T-helper 1 cell (primary cell): ENCODE measurements at regions not wholly inside any gene's neighbourhood (a gene's known extent, or its start where the extent isn't known, plus 50 kb on each side); places are given as distances from the start of the nearest gene placed in this dataset.

Experiments used
- DNase-seq, 5 donors: peaks; one replicate each; pipeline ENCODE4 v3.0.0-alpha.2; 2012 to 2020

DNA sequence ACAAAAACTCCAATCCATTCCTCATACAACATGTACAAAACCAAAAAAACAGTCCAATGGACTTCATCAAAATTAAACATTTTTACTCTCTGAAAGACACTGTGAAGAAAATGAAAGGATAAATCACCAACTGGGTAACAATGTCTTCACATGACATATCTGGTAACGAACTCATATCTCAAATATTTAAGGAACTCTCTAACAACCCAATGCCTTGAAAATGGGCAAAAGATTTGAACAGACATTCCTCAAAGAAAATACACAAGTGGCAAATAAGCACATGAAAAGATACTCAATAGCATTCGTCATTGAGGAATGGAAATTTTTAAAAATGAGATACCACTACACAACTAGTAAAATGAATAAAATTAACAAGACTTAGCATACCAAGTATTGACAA, 198.7 kb upstream of the RASSF8 start:
- DNase-seq = no peak

DNA sequence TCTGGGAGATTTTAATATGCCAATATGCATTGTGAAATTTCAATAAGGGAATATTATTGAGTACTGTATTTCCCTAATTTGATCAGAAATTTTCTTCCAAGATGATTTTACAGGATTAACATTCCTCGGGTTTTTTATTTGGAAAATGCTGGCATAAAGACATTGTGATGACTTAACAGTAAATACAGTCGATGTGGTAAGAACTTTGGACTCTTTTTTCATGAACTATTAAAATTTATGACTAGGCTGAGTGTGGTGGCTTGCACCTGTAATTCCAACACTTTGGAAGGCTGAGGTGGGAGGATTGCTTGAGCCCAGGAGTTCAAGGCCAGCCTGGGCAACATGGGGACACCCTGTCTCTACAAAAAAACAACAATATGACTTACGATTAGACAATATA, 197.1 kb upstream of the RASSF8 start:
- no peak for DNase-seq

- DNase-seq = no peak
These were observed 194.1 kb upstream of the RASSF8 start for GRCh38 chr12:25764409-25764808.

DNA sequence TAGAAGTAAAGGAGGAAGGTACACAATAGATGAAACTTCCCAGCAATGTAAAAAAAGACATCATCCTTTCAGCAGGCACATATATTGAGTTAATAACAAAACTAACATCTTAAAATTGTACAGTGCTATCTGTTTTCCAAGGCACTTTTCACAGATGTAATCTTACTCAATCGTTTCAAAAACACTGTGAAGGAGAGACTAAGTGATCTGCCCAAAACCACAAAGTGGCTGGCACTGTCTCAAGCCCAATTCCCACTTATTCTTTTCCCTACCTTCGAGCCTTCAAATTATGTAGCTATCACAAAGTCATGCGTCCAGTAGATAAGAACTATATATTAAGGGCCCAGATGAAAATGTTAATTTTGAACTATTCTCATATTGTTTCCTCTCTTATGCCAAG, 193.6 kb upstream of the RASSF8 start:
- DNase-seq = no peak

GRCh38 chr12:25767606-25768005, 190.9 kb upstream of the RASSF8 start:
- DNase-seq = no peak

DNA sequence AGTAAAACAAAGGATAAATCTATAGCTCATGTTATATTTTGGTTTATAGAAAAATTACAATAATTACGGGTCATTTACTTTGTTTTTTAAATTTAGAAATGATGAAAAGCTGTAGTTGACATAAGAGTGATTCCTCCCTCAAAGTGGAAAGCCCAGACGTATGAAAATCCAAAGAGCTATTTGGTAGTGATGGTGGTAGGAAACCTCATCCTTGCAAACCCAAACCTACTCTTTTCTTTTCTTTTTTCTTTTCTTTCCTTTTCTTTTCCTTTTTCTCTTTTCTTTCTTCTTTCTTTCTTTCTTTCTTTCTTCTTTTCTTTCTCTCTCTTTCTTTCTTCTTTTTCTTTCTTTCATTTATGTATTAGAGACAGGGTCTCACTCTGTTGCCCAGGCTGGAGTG, 190.3 kb upstream of the RASSF8 start:
- no peak for DNase-seq

DNA sequence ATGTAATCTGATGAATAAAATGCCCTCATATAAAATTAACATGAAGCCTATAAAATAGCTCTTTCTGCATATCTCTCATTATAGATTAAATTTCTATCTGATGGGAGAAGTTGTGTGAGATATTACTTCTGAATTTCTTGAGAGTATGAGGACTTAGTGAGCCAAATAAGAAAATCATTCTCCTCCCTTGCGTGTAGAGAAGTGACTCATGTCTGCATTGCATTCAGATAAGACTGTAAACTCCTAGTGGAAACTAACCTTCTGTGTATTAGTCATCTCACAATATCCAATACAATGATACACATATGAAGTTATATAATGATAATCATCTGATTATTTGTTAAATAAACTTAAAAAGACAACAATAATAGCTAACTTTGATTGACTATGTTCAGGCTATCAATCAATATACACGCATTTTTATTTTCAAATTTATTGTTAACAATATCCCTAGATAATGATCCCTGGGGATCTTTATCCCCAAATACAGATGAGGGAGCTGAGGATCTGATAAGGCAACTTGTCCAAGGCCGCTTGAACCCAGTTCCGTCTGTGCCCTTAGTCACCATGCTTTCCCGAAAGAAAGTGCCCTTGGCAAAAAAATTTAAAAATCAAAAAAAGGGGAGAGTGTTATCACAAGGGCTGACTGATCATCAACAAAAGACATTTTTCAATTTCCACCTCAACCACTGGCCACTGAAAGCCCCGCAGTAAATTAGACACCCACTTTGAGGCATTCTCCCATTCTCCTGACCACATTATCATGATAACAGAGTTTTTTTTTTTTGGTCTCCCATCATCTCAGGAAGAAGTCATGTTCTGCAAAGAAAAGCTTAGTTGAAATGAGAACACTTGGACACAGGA, 189.2 kb upstream of the RASSF8 start:
- DNase-seq = no peak

DNA sequence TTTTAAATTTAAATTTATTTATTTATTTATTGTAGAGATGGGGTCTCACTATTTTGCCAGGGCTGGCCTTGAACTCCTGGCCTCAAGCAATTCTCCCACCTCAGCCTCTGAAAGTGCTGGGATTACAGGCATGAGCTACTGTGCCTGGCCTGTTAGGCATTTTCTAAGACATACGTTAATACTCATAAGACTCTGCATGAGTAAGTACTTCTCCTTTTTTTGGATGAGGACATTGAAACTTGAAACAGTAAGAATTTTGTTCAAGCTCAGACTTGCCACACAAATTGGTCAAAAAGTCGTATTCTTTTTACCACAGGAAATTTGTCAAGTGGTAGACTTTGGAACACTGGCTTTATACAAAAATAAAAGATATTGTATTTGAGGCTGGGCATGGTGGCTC, 187.4 kb upstream of the RASSF8 start:
- DNase-seq = no peak

GRCh38 chr12:25771476-25771875, 187.0 kb upstream of the RASSF8 start:
- no peak for DNase-seq

DNA sequence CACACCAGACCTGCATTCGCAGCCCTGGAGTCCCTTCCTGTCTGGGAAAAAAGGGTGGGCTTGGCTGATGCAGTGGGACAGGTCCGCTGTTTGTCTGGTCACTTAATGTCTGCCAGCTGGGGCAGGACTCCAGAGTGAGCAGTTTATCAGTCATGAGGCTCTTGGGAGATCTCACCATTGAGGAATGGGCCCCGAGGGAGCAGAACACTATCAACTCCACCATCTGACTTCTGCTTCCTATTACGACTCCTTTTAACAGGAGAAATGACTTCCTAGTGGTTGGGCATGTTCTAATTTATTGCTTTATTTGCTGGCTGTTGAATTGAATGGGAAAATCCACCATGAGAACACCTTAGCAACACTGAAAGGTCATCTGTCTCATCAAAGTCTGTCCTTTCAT, 182.5 kb upstream of the RASSF8 start:
- DNase-seq = no peak

DNA sequence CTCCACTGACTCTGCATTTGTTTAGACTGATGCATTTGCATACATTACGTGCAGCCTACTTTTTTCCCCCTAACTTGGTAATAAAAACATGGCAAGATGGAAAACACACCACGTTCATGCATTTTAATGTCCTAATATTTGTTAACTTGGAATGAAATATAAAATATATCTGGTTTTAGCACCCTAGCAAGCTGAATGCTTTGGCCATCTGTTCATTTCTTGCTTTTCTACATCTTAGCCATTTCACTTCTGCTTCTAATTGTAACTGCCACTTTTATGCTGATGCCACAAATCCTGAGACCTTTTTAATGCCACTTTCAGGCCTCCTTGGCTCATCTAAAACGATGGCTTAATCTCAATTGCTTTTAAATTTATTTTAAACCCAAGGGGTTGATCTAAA, 177.7 kb upstream of the RASSF8 start:
- no peak for DNase-seq

DNA sequence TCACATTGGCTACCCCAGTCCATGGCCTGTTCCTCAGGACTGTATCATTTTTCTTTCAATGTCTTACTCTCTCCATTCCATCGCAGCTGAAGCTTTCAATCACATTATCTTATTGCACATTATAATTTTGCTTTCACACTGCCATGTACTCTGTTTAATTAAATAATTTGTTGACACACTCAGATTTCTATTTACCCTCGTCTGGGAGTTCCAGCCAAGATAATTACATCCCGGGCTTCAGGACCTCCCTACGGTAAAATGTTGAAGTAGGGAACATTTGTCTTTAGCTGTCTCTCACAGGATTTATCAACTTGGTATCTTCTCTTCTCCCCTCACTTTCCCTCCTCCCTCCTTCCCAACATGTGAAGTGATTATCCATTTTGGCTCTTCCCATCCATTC, 177.2 kb upstream of the RASSF8 start:
- no peak for DNase-seq

DNA sequence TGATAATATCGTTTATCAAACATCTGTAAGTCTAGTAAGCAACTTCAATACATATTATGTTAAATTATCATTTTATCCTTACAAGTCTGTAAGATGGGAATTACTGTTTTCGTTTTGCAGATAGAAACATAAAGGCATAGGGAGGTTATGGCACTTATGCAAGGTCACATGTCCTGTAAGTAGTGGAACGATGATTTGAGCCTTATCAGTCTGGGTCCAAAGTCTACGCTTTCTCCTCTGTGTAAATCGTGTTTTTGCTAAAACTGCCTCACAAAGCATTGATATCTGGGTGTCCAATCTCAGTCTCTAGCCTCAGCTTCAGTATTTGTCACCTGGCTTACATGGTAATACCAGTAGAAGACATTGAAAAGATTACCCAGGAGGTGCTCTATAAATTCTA, 174.9 kb upstream of the RASSF8 start:
- DNase-seq = no peak

- no peak for DNase-seq
These were observed 173.8 kb upstream of the RASSF8 start for GRCh38 chr12:25784669-25785068.

- DNase-seq = no peak
These were observed 173.3 kb upstream of the RASSF8 start for GRCh38 chr12:25785134-25785533.

- no peak for DNase-seq
These were observed 170.8 kb upstream of the RASSF8 start for GRCh38 chr12:25787701-25788100.

DNA sequence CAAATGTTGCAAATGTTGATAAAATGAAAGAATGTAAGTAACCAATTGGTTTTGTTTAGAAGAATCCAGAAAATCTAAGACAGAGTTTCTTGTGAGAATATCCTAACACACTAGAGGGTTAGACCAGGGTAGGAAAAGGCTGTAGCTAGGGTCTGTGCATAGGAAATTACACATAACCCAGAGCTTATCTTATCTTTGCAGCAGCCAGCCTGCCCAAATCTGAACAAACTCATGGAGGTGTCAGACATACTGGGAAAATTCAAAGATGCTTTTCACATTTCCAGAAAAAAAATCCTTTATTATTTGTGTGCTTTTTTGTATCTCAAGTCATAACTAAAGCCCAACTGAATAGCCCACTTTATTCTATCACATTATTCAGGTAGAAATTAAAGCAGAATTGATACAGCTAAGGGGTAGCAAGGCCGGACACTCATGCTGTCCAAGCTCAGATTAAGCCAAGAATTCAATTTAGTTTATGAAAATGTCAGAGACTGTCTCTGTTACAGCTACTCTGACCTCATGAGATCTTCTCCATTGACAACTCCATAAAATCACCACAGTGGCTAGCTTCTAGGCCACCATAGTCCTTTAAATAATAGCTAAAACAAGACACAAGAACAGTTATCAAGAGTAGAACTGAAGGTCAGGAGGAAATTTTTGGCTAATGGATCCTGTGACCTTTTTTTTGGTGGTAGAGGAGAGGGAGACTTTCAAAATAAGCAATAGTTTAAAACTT, 169.6 kb upstream of the RASSF8 start:
- DNase-seq = no peak

DNA sequence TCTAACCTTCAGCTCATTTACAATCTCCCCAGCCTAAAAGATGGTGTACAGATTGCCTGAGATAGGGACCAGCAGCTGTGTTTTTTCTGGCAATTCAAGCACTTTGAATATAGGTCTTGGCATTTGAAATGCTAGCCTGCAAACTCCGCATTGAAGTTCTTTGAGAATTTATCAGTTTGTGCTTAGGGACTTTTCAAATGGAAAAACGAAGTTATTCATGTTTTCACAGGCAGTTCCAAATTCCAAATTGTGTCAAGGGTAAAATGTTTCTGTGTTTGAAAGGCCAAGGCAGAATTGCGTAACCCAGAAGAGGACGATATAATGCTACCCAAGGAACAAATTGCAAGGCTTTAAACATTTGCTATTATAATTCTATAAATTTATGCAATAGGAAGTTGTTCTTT, 168.9 kb upstream of the RASSF8 start:
- no peak for DNase-seq

DNA sequence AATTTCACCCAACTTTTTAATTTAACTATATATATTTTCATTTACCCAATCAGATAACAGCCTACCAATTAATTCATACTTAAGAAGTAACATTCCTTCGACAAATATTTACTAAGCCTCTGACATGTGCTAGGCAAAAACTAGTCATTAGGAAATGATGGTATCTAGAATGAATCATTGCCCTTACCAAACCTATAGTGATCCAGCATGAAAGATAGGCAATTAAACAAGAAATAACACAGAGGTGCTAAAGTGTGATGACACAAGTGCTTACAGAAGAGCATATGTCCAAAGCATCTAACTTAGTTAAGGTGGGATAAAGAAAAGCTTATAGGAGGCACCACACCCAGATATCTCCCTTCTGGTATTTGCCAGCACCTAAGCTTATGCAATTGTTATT, 166.5 kb upstream of the RASSF8 start:
- no peak for DNase-seq

DNA sequence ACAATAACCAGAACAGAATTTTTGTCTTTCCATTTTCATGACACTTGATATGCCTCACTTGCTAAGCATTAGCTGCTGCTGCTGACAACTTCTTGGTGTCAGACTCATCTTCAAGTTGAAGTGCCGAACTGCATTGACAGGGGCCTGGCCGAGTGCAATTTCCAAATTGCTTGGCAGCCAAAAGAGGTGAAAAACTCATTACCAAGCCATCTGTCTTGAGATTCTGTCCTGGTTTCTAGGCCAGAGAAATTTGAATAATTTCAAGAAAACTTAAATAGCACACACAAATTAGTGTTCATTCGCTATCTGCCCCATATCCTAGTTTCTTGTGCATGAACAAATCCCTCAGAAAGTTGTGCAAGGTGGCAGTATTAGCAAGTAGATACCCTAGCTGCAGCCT, 165.3 kb upstream of the RASSF8 start:
- DNase-seq = no peak

GRCh38 chr12:25794571-25794970, 163.9 kb upstream of the RASSF8 start:
- no peak for DNase-seq

DNA sequence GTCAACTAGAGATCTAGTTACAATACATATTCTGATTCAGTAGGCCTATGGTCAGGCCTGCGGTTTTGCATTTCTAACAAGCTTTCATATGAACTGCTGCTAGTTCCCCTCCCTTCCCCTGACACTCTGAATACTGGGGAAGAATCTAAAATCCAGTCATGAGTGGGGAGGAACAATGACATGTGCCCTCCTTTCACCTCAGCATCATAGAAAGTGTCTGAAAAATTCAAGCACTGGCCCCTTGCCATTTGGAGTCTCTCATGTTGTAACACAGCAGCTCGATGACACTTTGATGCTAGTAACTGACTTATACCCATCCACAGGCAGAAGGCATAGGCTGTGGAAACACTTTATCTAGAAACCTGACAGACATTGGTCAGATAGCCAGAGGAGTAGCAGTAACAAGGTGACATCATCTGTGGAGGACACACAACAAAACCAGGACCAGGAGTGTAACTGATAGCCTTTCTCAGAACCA, 161.9 kb upstream of the RASSF8 start:
- DNase-seq = no peak

GRCh38 chr12:25797386-25797785, 161.1 kb upstream of the RASSF8 start:
- no peak for DNase-seq

- no peak for DNase-seq
These were observed 160.5 kb upstream of the RASSF8 start for GRCh38 chr12:25797949-25798348.
